Dendritic cell treated with granulocyte-macrophage colony-stimulating factor and Interleukin-4, amounts not matched to agents 40 ng/mL and 50 ng/mL, for 4 days (primary cell): ENCODE measurements at regions not wholly inside any gene's neighbourhood (a gene's known extent, or its start where the extent isn't known, plus 50 kb on each side); places are given as distances from the start of the nearest gene placed in this dataset.
"Not testable (repeated sequence)": the region's sequence is repeated elsewhere in the genome, so short reads cannot be mapped to it uniquely, and the experiment has no call there.

Experiments
- H3K27ac Mint-ChIP-seq: one replicate; pipeline ENCODE4 v1.8.0; 2022; ENCODE audit warnings: mild to moderate bottlenecking, mixed read lengths
- H3K27me3 Mint-ChIP-seq: one replicate; pipeline ENCODE4 v1.8.0; 2022; ENCODE audit warnings: mild to moderate bottlenecking, mixed read lengths
- H3K36me3 Mint-ChIP-seq: one replicate; pipeline ENCODE4 v1.8.0; 2022; ENCODE audit warnings: low read depth, mixed read lengths
- H3K4me1 Mint-ChIP-seq: one replicate; pipeline ENCODE4 v1.8.0; 2022; ENCODE audit warnings: low read depth, mixed read lengths
- H3K4me3 Mint-ChIP-seq: one replicate; pipeline ENCODE4 v1.8.0; 2022; ENCODE audit warnings: mild to moderate bottlenecking, moderate library complexity, mixed read lengths
- H3K9me3 Mint-ChIP-seq: one replicate; pipeline ENCODE4 v1.8.0; 2022; ENCODE audit warnings: mixed read lengths
- intact Hi-C: fragments of 100-400 bp; cut with micrococcal nuclease; formaldehyde crosslinking; loops from one replicate; pipeline ENCODE4 v1.15.0; 2022

GRCh38 chr3:96646596-96646995, 167.8 kb upstream of the EPHA6 start:
- Mint-ChIP-seq H3K9me3 (peaks cover 10% of the 10 kb centered on the region), H3K4me1 (no peaks in the 10 kb centered on the region), H3K36me3 (no peaks in the 10 kb centered on the region), H3K27ac (no peak overlapping the region), H3K27me3 (no peaks in the 10 kb centered on the region), H3K4me3 (no peak overlapping the region)
- intact Hi-C loops = no loop called here

- no peak overlapping the region for H3K27ac Mint-ChIP-seq
- no peaks in the 10 kb centered on the region for H3K4me1 Mint-ChIP-seq
- H3K9me3 Mint-ChIP-seq = peaks cover 45% of the 10 kb centered on the region
- intact Hi-C loops = no loop called here
- no peaks in the 10 kb centered on the region for H3K27me3 Mint-ChIP-seq
- H3K4me3 Mint-ChIP-seq = no peak overlapping the region
- no peaks in the 10 kb centered on the region for H3K36me3 Mint-ChIP-seq
Measured at GRCh38 chr3:96657710-96658109, 156.7 kb upstream of the EPHA6 start.

- H3K4me3 Mint-ChIP-seq, H3K36me3 Mint-ChIP-seq, H3K27ac Mint-ChIP-seq, intact Hi-C loops, H3K4me1 Mint-ChIP-seq, H3K27me3 Mint-ChIP-seq: not testable (repeated sequence)
- H3K9me3 Mint-ChIP-seq = peaks cover 36% of the 10 kb centered on the region
Measured at GRCh38 chr3:96671861-96672595, 142.4 kb upstream of the EPHA6 start.

DNA sequence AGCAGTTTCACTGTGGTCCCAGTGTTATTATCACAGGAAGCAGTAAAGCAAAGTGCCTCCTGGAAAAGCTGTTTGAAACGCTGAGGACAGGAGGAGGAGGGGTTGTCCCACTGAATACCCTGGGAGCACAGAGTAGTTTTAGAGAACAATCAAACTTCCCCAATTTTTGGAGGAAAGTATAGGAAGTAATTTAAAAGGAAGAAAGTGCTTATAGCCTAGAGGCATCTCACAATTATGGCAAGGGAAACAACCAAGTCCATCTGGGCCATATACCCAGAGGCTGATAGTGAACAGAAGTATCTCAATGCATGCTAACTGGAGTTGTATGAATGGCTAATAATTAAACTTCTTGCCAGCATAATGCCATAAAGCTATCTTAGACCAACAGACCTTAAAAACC, 137.2 kb upstream of the EPHA6 start:
- intact Hi-C loops = no loop called here
- Mint-ChIP-seq H3K4me3 (no peak overlapping the region), H3K27me3 (no peaks in the 10 kb centered on the region), H3K9me3 (peaks cover 25% of the 10 kb centered on the region), H3K4me1 (no peaks in the 10 kb centered on the region), H3K27ac (no peak overlapping the region), H3K36me3 (no peaks in the 10 kb centered on the region)

DNA sequence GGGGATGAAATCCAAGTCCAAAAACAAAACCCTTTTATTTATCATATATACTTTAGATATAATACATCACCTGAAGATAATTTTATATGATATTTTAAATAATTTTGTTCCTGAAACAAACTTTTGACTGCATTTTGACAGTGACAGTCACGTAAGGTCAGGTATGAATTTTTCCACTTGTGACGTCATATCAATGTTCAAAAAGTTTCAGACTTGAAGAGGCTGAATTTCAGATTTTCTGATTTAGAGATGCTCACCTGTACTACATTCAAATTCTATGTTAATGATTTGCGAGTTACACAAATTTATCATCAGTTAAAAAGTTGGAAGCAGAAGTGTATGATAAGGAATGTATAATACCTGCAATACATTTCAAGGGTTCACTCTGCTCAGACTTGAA, 136.1 kb upstream of the EPHA6 start:
- Mint-ChIP-seq H3K27ac (no peak overlapping the region), H3K4me3 (no peak overlapping the region), H3K4me1 (no peaks in the 10 kb centered on the region), H3K36me3 (no peaks in the 10 kb centered on the region), H3K27me3 (no peaks in the 10 kb centered on the region), H3K9me3 (peaks cover 28% of the 10 kb centered on the region)
- intact Hi-C loops = no loop called here

- Mint-ChIP-seq H3K27ac (no peak overlapping the region), H3K4me3 (no peak overlapping the region), H3K4me1 (no peaks in the 10 kb centered on the region), H3K9me3 (peaks cover 79% of the 10 kb centered on the region), H3K36me3 (no peaks in the 10 kb centered on the region), H3K27me3 (no peaks in the 10 kb centered on the region)
- intact Hi-C loops = no loop called here
Measured at GRCh38 chr3:96700322-96701315, 113.8 kb upstream of the EPHA6 start.

- intact Hi-C loops = no loop called here
- Mint-ChIP-seq H3K36me3 (no peaks in the 10 kb centered on the region), H3K27me3 (no peaks in the 10 kb centered on the region), H3K4me3 (no peak overlapping the region), H3K27ac (no peak overlapping the region), H3K4me1 (no peaks in the 10 kb centered on the region), H3K9me3 (peaks cover 36% of the 10 kb centered on the region)
Measured at GRCh38 chr3:96705895-96706294, 108.5 kb upstream of the EPHA6 start.

DNA sequence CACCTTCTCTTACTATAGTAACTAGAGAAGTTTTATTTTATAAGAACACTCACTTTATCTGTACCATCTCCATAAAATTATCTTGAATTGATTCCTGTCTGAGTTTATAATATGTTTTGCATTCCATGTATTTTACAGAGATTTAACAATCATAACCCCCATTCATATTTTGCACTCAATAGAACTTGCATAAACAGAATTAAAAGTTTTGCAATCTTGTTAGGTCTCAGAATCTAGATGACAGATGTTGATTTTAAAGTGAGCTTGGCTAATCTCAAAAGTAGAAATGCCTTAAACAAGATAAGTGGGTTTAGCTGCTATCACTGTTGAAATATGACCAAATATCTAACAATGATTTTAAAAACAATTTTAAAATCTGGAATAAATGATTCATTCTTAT, 107.9 kb upstream of the EPHA6 start:
- Mint-ChIP-seq H3K9me3 (peaks cover 32% of the 10 kb centered on the region), H3K27me3 (no peaks in the 10 kb centered on the region), H3K4me3 (no peak overlapping the region), H3K36me3 (no peaks in the 10 kb centered on the region), H3K4me1 (no peaks in the 10 kb centered on the region), H3K27ac (no peak overlapping the region)
- intact Hi-C loops = no loop called here

DNA sequence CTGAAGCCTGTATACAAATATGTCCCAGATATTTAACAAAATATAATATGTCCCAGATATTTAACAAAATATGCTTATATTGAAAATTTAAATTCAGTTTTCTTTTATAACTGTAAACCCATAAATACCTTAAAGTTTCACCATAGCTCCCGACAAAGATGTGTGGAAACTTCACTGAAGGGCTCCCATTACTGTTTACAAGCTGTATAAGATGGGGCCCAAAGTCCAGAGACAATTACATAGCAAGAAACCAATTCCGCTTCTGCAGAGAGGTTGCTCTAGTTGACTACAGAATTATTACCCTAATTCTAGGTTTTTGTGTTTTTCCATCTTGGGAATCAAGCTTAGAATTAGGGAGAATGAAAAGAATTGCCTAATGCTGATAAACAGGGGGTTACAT, 102.6 kb upstream of the EPHA6 start:
- Mint-ChIP-seq H3K4me3 (no peak overlapping the region), H3K9me3 (peaks cover 18% of the 10 kb centered on the region), H3K27ac (no peak overlapping the region), H3K36me3 (no peaks in the 10 kb centered on the region), H3K27me3 (no peaks in the 10 kb centered on the region), H3K4me1 (no peaks in the 10 kb centered on the region)
- intact Hi-C loops = no loop called here

- Mint-ChIP-seq H3K36me3 (no peaks in the 10 kb centered on the region), H3K9me3 (peaks cover 18% of the 10 kb centered on the region), H3K4me3 (no peak overlapping the region), H3K4me1 (no peaks in the 10 kb centered on the region), H3K27ac (no peak overlapping the region), H3K27me3 (no peaks in the 10 kb centered on the region)
- intact Hi-C loops = no loop called here
Measured at GRCh38 chr3:96712792-96713191, 101.6 kb upstream of the EPHA6 start.

DNA sequence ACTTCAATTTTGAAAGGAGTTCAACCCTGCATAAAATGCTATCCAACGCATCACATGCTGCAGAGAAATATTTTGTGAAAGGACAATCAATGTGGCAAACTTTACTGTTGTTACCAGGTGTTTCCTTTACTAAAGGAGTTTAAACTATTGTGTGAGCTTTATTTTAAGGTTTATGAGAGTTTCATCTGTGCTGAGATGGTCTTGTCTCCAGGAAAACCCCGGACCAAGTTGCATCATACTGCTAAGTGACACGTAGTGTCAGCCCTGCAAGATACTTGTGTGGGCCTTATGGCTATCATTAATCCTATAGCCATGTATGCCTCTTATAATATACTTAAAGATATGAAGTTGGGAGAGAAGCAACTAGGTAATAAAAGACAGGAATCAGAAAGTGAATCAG, 94.5 kb upstream of the EPHA6 start:
- intact Hi-C loops = no loop called here
- peaks cover under 1% of the 10 kb centered on the region for H3K9me3 Mint-ChIP-seq
- H3K36me3 Mint-ChIP-seq = no peaks in the 10 kb centered on the region
- no peaks in the 10 kb centered on the region for H3K4me1 Mint-ChIP-seq
- no peak overlapping the region for H3K27ac Mint-ChIP-seq
- no peaks in the 10 kb centered on the region for H3K27me3 Mint-ChIP-seq
- H3K4me3 Mint-ChIP-seq = no peak overlapping the region

GRCh38 chr3:96731031-96731430, 83.4 kb upstream of the EPHA6 start:
- H3K36me3 Mint-ChIP-seq = no peaks in the 10 kb centered on the region
- no peaks in the 10 kb centered on the region for H3K9me3 Mint-ChIP-seq
- no peak overlapping the region for H3K4me3 Mint-ChIP-seq
- no peaks in the 10 kb centered on the region for H3K4me1 Mint-ChIP-seq
- intact Hi-C loops = no loop called here
- no peak overlapping the region for H3K27ac Mint-ChIP-seq
- H3K27me3 Mint-ChIP-seq = no peaks in the 10 kb centered on the region

- intact Hi-C loops = no loop called here
- Mint-ChIP-seq H3K9me3 (no peaks in the 10 kb centered on the region), H3K27me3 (no peaks in the 10 kb centered on the region), H3K4me1 (no peaks in the 10 kb centered on the region), H3K4me3 (no peak overlapping the region), H3K36me3 (no peaks in the 10 kb centered on the region), H3K27ac (no peak overlapping the region)
Measured at GRCh38 chr3:96734273-96735009, 80.0 kb upstream of the EPHA6 start.

GRCh38 chr3:96748139-96748538, 66.3 kb upstream of the EPHA6 start:
- no peak overlapping the region for H3K27ac Mint-ChIP-seq
- H3K4me3 Mint-ChIP-seq = no peak overlapping the region
- H3K36me3 Mint-ChIP-seq = no peaks in the 10 kb centered on the region
- H3K27me3 Mint-ChIP-seq = no peaks in the 10 kb centered on the region
- peaks cover 9% of the 10 kb centered on the region for H3K9me3 Mint-ChIP-seq
- H3K4me1 Mint-ChIP-seq = no peaks in the 10 kb centered on the region
- intact Hi-C loops = no loop called here
